H1 (cell line): ENCODE measurements at regions not wholly inside any gene's neighbourhood (a gene's known extent, or its start where the extent isn't known, plus 50 kb on each side); places are given as distances from the start of the nearest gene placed in this dataset.

Source experiments
- CTCF ChIA-PET: fragments of 300-600 bp; sonication (Branson Sonifier 250); formaldehyde crosslinking; loops from one replicate; lab custom pipeline; 2021; ENCODE audit not compliant: partially characterized antibody; lab: Charles Lee
- POLR2A ChIA-PET: fragments of 300-600 bp; sonication (Branson Sonifier 250); formaldehyde crosslinking; loops from one replicate; lab custom pipeline; 2021; ENCODE audit warnings: inconsistent platforms; ENCODE audit not compliant: partially characterized antibody; lab: Charles Lee
- DNase-seq, 2 experiments: peaks; one replicate each; pipeline versions ENCODE4 v3.0.0 to v3.0.0-alpha.2; 2010 to 2022; ENCODE audit warnings: low spot score in 2 of 2, low read depth in 1 of 2, mixed read lengths in 1 of 2
- FAIRE-seq: peaks from 2 replicates; lab custom pipeline; 2011; peaks lifted over from hg19 to GRCh38; lab: Jason Lieb, UNC
- H2AFZ ChIP-seq: 2 replicates; pipeline ENCODE4 v1.8.1; 2012; ENCODE audit warnings: low read length, inconsistent platforms
- H2AK5ac ChIP-seq: 2 replicates; pipeline ENCODE4 v1.6.1; 2013; ENCODE audit warnings: low read depth, low read length
- H2BK120ac ChIP-seq: replicated peaks from 2 replicates; pipeline ENCODE3; 2013; ENCODE audit warnings: low read depth, low read length, inconsistent platforms
- H2BK12ac ChIP-seq: 2 replicates; pipeline ENCODE4 v1.6.1; 2013; ENCODE audit warnings: low read depth, low read length
- H2BK15ac ChIP-seq: 2 replicates; pipeline ENCODE4 v1.6.1; 2013; ENCODE audit warnings: low read length
- H2BK20ac ChIP-seq: 2 replicates; pipeline ENCODE4 v1.6.1; 2013; ENCODE audit warnings: low read length
- H2BK5ac ChIP-seq: 2 replicates; pipeline ENCODE4 v1.6.1; 2013; ENCODE audit warnings: low read depth, low read length
- H3K14ac ChIP-seq: 2 replicates; pipeline ENCODE4 v1.6.1; 2013; ENCODE audit warnings: inconsistent platforms; ENCODE audit not compliant: insufficient read length
- H3K18ac ChIP-seq: 2 replicates; pipeline ENCODE4 v1.6.1; 2013; ENCODE audit warnings: low read length; ENCODE audit errors: extremely low read depth
- H3K23ac ChIP-seq: 2 replicates; pipeline ENCODE4 v1.6.1; 2013; ENCODE audit warnings: inconsistent platforms; ENCODE audit not compliant: insufficient read length
- H3K23me2 ChIP-seq: 2 replicates; pipeline ENCODE4 v1.6.1; 2013; ENCODE audit warnings: low read depth, low read length
- H3K27ac ChIP-seq: 2 replicates; pipeline ENCODE4 v1.6.1; 2011; ENCODE audit warnings: low read depth, low read length, inconsistent platforms
- H3K27me3 ChIP-seq, 4 experiments: replicated peaks in 1 of 4; 1 replicate in 1 of 4; 2 replicates in 3 of 4; pipeline versions ENCODE4 v1.6.1 to v1.8.1; 2011 to 2013; ENCODE audit warnings: low read length in 3 of 4, mild to moderate bottlenecking in 3 of 4, inconsistent platforms in 2 of 4, mixed read lengths in 2 of 4, moderate library complexity in 1 of 4; ENCODE audit not compliant: control insufficient read depth in 3 of 4, insufficient read depth in 3 of 4; ENCODE audit errors: extremely low read depth in 1 of 4
- H3K36me3 ChIP-seq, 4 experiments: 2 replicates each; pipeline versions ENCODE4 v1.6.1 to v1.8.1; 2011 to 2013; ENCODE audit warnings: mild to moderate bottlenecking in 4 of 4, low read length in 3 of 4, moderate library complexity in 2 of 4, control low read depth in 1 of 4, inconsistent platforms in 1 of 4; ENCODE audit not compliant: insufficient read depth in 4 of 4, control insufficient read depth in 2 of 4
- H3K4ac ChIP-seq: replicated peaks from 2 replicates; pipeline ENCODE3; 2013; ENCODE audit warnings: low read length, low read depth, mixed read lengths, inconsistent platforms; ENCODE audit not compliant: insufficient read length
- H3K4me1 ChIP-seq, 4 experiments: replicated peaks in 1 of 4; 1 replicate in 1 of 4; 2 replicates in 3 of 4; pipeline versions ENCODE4 v1.6.1 to v1.8.1; 2011 to 2013; ENCODE audit warnings: low read length in 3 of 4, inconsistent platforms in 2 of 4, mixed read lengths in 1 of 4; ENCODE audit not compliant: insufficient read depth in 4 of 4, control insufficient read depth in 3 of 4
- H3K4me2 ChIP-seq, 2 experiments: 2 replicates each; pipeline versions ENCODE4 v1.6.1 to v1.8.1; 2011 to 2013; ENCODE audit warnings: low read depth in 2 of 2, low read length in 2 of 2, control low read depth in 1 of 2, inconsistent platforms in 1 of 2, mild to moderate bottlenecking in 1 of 2; ENCODE audit not compliant: insufficient read depth in 1 of 2
- H3K4me3 ChIP-seq, 4 experiments: fragments of 200-600, 300-600 bp in 1 of 4; sonication (generic), shearing (Covaris generic), sonication (Bioruptor Twin) in 1 of 4; 2 replicates each; pipeline versions ENCODE4 v1.5.1 to v1.8.1; 2011 to 2016; ENCODE audit warnings: low read length in 4 of 4, low read depth in 3 of 4, control low read depth in 2 of 4, inconsistent platforms in 2 of 4, mild to moderate bottlenecking in 2 of 4, mixed read lengths in 1 of 4, moderate library complexity in 1 of 4; ENCODE audit not compliant: insufficient read depth in 2 of 4; ENCODE audit errors: extremely low read depth in 1 of 4
- H3K56ac ChIP-seq: replicated peaks from 2 replicates; pipeline ENCODE3; 2013; ENCODE audit warnings: low read depth, mild to moderate bottlenecking, mixed read lengths, low read length, inconsistent platforms; ENCODE audit not compliant: insufficient read length
- H3K79me1 ChIP-seq: 2 replicates; pipeline ENCODE4 v1.6.1; 2013; ENCODE audit warnings: low read depth, low read length, control low read depth
- H3K79me2 ChIP-seq, 2 experiments: 2 replicates each; pipeline versions ENCODE4 v1.6.1 to v1.8.1; 2012 to 2013; ENCODE audit warnings: low read length in 2 of 2, mild to moderate bottlenecking in 2 of 2, inconsistent platforms in 1 of 2; ENCODE audit not compliant: insufficient read depth in 2 of 2, control insufficient read depth in 1 of 2
- H3K9ac ChIP-seq, 4 experiments: replicated peaks in 1 of 4; 1 replicate in 1 of 4; 2 replicates in 3 of 4; pipeline versions ENCODE4 v1.6.1 to v1.8.1; 2011 to 2013; ENCODE audit warnings: low read depth in 3 of 4, low read length in 3 of 4, control low read depth in 2 of 4, mild to moderate bottlenecking in 2 of 4, moderate library complexity in 2 of 4, inconsistent platforms in 1 of 4; ENCODE audit errors: extremely low read depth in 1 of 4
- H3K9me3 ChIP-seq, 2 experiments: 2 replicates each; pipeline versions ENCODE4 v1.6.1 to v1.8.1; 2012 to 2013; ENCODE audit warnings: mild to moderate bottlenecking in 2 of 2, moderate library complexity in 2 of 2, control low read depth in 1 of 2, inconsistent platforms in 1 of 2, low read depth in 1 of 2, low read length in 1 of 2, mixed read lengths in 1 of 2; ENCODE audit not compliant: insufficient read depth in 2 of 2
- H4K20me1 ChIP-seq, 2 experiments: replicated peaks in 1 of 2; 2 replicates each; pipeline versions ENCODE3 to v1.8.1; 2011 to 2013; ENCODE audit warnings: inconsistent platforms in 2 of 2, low read length in 2 of 2, mild to moderate bottlenecking in 1 of 2; ENCODE audit not compliant: insufficient read depth in 2 of 2, control insufficient read depth in 1 of 2
- H4K5ac ChIP-seq: 2 replicates; pipeline ENCODE4 v1.6.1; 2013; ENCODE audit warnings: low read length, low read depth, mixed read lengths, inconsistent platforms; ENCODE audit not compliant: insufficient read length
- H4K8ac ChIP-seq: 2 replicates; pipeline ENCODE4 v1.8.0; 2013; ENCODE audit warnings: mild to moderate bottlenecking, moderate library complexity, low read length, inconsistent platforms; ENCODE audit not compliant: insufficient read depth; ENCODE audit errors: extremely low read depth
- H4K91ac ChIP-seq: replicated peaks from 2 replicates; pipeline ENCODE3; 2013; ENCODE audit warnings: low read length, mixed read lengths, inconsistent platforms; ENCODE audit not compliant: insufficient read length
- KDM5A ChIP-seq: fragments of 200-600 bp; IDR thresholded peaks from 2 replicates; pipeline ENCODE4 v1.7.1; 2012; ENCODE audit warnings: mild to moderate bottlenecking, low read length, inconsistent platforms, mixed read lengths
- SP1 ChIP-seq: IDR thresholded peaks from 2 replicates; pipeline ENCODE4 v1.6.1; 2011; ENCODE audit warnings: low read depth, low read length
- TCF12 ChIP-seq: IDR thresholded peaks from 2 replicates; pipeline ENCODE4 v1.6.1; 2011; ENCODE audit warnings: low read depth, mild to moderate bottlenecking, low read length
- WGBS, 2 experiments: shearing (Covaris generic) in 1 of 2; methylation state at CpG; one replicate each; pipeline versions ENCODE4 v1.1.6 to v1.1.7; 2013 to 2015; ENCODE audit warnings: low lambda C conversion rate in 2 of 2, mixed read lengths in 2 of 2, inconsistent platforms in 1 of 2, low coverage in 1 of 2, missing lambda C conversion rate in 1 of 2; ENCODE audit not compliant: insufficient replicate concordance in 2 of 2, insufficient coverage in 1 of 2, insufficient read length in 1 of 2; ENCODE audit errors: extremely low coverage in 1 of 2, missing lambda C conversion rate in 1 of 2; 5-methylcytosine and 5-hydroxymethylcytosine counted together

DNA sequence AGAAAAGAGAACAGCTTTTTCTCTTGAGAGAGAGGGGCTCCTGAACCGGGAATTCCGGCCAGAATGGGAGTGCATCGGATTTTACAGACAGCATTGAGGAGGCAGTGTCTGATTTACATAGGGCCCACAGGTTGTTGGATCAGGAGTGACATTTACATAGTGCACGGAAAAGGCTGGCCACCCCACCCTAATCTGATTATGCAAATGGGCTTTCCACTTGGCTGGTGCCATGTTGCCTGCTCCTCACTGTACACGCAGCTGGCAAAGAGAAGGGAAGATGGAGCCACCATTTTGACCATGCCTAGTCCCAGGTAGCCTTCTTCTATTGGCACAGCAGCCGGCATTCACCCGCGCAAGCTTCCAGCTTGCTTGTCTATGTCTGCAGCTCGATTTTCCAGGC, 77.5 kb upstream of the FAM171A1 start:
- no peaks in the 10 kb centered on the region for H3K4me1 ChIP-seq
- H2BK120ac ChIP-seq, result no peak overlapping the region
- H3K9me3 ChIP-seq, result no peaks in the 10 kb centered on the region
- no peak overlapping the region for H2BK12ac ChIP-seq
- no peak overlapping the region for H2AFZ ChIP-seq
- no peak overlapping the region for H3K14ac ChIP-seq
- H3K4ac ChIP-seq, result no peak overlapping the region
- H3K27me3 ChIP-seq, result no peaks in the 10 kb centered on the region; a peak in 1 of 7 replicates
- H3K9ac ChIP-seq, result no peak overlapping the region
- ChIA-PET CTCF (interaction anchor here (0.7 to 1.6 kb wide), 2 partner anchors 14 to 270 kb away, joined by 3 read pairs; no protein-coding TSS in a partner anchor), POLR2A (no interaction called here)
- TF ChIP-seq SP1, result no peak
- no peak for TF ChIP-seq KDM5A
- no peak for TF ChIP-seq TCF12
- H3K27ac ChIP-seq, result no peak overlapping the region
- no peak overlapping the region for H4K8ac ChIP-seq
- H3K18ac ChIP-seq, result no peak overlapping the region
- no peak overlapping the region for H2BK20ac ChIP-seq
- H3K56ac ChIP-seq, result no peak overlapping the region
- no peak overlapping the region for H2BK5ac ChIP-seq
- 93% methylated on average over 9 of the region's 9 CpGs; no CpG with 5 or more reads in 1 of the 2 experiments for WGBS, 2 experiments
- no peaks in the 10 kb centered on the region for H3K23me2 ChIP-seq
- no peaks in the 10 kb centered on the region for H3K36me3 ChIP-seq
- no peak overlapping the region for H3K23ac ChIP-seq
- H2AK5ac ChIP-seq, result no peak overlapping the region
- no peak overlapping the region for H4K5ac ChIP-seq
- H3K4me3 ChIP-seq, result no peak overlapping the region
- H4K91ac ChIP-seq, result no peak overlapping the region
- H3K4me2 ChIP-seq, result no peak overlapping the region
- H4K20me1 ChIP-seq, result no peaks in the 10 kb centered on the region
- no peak overlapping the region for H2BK15ac ChIP-seq
- no peaks in the 10 kb centered on the region for H3K79me1 ChIP-seq
- DNase-seq (no peak), FAIRE-seq (no peak)
- H3K79me2 ChIP-seq, result no peaks in the 10 kb centered on the region
